Stimulated activated CD4-positive, alpha-beta T cell treated with anti-CD3 and anti-CD28 coated beads, Interleukin-1b, Interleukin-23, amount 100 ng/mL, for 4 hours (primary cell): ENCODE measurements at regions not wholly inside any gene's neighbourhood (a gene's known extent, or its start where the extent isn't known, plus 50 kb on each side); places are given as distances from the start of the nearest gene placed in this dataset.

Experiments
- DNase-seq, 2 donors: peaks; one replicate each; pipeline ENCODE4 v3.0.0-alpha.2; 2020; ENCODE audit warnings: low read depth in 2 of 2

GRCh38 chr6:105907991-105908390, 178.1 kb upstream of the PRDM1 start:
- DNase-seq: no peak

DNA sequence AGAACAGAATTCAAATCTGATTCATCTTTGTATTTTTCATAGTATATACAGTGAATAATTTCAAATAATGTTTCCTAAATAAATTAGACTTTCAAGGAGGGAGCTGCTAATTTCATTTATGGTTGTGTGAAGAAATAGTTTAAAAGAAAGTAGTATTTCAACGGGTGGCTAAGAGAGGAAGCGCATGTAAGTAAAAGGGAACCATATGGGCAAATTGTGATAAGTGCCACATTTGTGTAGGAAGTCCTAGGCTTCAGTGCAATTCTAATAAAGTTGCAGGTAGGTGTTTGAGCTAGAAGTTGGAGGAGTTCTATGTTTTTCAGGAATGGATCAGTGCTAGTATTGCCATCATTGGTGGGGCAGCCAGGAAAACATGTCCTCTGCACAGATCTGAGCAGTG, 178.8 kb upstream of the PRDM1 start:
- DNase-seq: no peak

- DNase-seq: no peak
Observed at GRCh38 chr6:105902401-105903031, 183.6 kb upstream of the PRDM1 start.

- DNase-seq: no peak
Observed at GRCh38 chr6:105901583-105901982, 184.6 kb upstream of the PRDM1 start.

GRCh38 chr6:105900125-105900937, 185.8 kb upstream of the PRDM1 start:
- no peak for DNase-seq

GRCh38 chr6:105898286-105898685, 187.8 kb upstream of the PRDM1 start:
- DNase-seq: no peak

GRCh38 chr6:105897131-105897530, 189.0 kb upstream of the PRDM1 start:
- DNase-seq: no peak

DNA sequence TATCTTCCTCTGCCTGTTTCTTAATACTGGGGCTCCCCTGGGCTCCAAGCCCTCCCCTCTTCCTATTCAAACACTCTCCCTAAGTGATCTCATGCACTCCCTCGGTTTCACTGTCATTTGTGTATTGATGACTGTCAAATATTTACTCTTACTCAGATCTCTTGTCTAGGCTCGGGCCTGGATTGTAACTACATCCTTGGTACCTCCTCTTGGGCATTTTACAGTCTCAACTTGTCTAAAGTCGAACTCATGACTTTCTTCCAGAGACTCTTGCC, 189.4 kb upstream of the PRDM1 start:
- no peak for DNase-seq

DNA sequence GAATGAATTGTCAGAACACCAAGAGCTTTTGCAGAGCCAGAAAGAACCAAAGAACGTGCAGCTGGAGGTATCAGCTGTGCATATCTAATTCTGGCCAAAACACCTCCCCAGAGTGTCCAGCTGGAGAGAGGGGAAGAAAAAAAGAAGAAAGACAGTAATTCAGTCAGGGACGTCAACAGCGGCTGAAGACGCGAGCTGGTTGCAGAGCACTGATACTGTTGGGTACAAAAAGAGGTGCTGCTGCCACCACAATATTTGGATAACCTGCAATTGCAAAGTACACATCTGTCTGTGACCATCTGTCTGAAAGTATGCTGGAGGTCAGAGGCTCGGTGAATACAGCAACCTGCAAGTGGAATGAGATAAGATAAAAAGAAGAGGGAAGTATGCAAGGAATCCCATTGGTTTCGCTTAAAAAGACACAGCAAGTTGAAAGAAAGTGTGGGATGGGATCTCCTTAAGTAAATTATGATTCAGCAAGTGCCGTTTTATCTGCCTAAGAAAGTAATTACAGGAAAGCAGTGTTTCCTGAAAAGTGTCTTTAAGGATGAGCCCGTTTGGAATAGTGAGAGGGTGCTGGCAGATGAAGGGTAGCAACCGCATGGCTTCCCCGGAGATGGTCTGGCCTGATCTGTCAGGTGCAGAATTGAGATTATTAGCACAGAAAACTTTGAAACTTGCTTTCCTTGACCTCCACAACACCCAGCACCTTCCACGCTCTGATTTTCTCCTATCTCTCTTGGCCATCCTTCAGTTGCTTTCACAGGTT, 189.9 kb upstream of the PRDM1 start:
- DNase-seq: no peak

- DNase-seq: no peak
Observed at GRCh38 chr6:105894556-105894955, 191.6 kb upstream of the PRDM1 start.

GRCh38 chr6:105893741-105894140, 192.4 kb upstream of the PRDM1 start:
- no peak for DNase-seq

DNA sequence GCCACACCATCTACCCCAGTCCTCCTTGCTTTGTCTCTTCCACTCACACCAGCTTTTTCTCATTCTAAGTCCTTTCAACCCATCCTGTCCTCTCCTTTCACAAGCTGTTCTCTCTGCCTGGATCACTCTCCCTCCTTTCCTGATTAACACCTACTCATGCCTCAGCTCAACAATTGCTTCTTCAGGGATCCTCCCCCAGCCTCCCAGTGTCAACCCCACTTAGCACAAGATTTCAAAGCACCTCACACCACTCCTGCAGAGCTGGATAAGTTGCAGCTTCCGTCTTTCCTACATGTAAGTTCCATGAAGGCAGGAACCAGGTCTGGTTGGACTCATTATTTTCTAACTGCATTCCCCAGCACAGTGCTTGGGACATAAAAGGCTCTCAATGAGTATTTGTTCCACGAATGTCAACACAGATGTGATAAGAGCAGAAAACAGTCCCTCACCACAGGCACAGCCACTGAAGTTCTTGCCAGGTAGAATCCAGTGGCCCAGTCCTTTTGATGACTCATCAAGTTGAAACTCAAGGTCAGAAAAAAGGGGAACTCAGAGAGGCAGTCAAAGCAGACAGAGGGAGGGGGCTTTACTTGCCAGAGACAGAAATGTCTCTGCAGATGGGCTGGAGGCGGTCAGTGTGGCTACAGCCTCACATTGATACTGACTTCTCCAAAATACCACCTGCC, 193.4 kb upstream of the PRDM1 start:
- DNase-seq: no peak

- no peak for DNase-seq
Observed at GRCh38 chr6:105890521-105891244, 195.5 kb upstream of the PRDM1 start.

- DNase-seq: no peak
Observed at GRCh38 chr6:105889902-105890301, 196.2 kb upstream of the PRDM1 start.

DNA sequence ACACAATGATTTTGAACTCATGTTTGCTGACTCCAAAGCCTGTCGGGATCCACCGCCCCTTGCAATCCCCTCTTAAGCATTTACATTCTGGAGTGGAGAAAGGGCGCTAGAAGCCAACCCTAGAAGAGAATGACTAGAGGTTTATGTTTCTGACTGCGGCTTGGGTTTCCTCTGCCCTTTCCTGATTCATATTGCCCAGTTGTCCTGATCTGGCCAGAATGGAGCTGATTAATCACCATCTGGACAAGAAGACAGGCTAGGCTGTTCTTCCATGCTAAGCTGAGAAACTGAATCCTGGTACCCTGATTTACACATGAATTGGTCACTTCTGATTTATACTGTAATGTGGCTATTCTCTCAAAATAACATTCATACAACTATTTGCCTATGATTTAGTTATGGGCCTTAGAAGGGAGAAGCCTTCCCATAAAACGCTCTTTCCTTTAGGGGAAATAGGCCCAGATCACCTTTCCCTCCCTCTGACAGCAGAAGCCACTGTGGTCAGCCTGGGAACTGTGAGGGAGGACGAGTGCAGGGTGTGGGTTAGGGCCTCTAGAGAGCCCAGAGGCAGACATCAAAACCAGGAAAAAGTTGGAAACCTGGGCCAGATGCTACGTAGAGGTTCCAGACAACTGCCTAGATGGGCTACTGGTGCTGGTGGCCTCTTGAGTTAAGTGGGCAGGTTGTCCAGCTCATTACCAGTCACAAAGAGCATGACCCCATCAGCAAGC, 199.2 kb upstream of the PRDM1 start:
- no peak for DNase-seq

- DNase-seq: no peak
Observed at GRCh38 chr6:105886066-105886813, 199.9 kb upstream of the PRDM1 start.

GRCh38 chr6:105884426-105884825, 201.7 kb upstream of the PRDM1 start:
- DNase-seq: no peak

DNA sequence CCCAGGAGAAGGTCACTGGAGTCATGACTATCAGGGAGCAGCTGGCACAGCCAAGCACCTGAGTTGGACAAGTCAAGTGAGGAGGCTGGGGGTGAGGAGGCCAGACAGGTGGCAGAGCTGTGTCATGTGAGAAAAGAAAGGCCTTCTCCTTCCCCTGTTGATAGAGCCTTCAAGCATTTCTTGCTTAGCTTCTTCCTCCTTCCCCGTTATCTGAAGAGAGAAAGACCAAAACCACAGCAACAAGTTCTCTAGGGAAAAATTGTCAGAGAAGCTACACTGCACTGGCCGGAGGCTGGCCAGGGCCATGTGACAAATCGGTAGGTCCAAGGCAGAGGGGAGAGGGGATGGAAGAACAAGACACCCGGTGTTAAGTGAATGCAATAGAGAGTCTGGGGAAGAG, 202.1 kb upstream of the PRDM1 start:
- DNase-seq: no peak

DNA sequence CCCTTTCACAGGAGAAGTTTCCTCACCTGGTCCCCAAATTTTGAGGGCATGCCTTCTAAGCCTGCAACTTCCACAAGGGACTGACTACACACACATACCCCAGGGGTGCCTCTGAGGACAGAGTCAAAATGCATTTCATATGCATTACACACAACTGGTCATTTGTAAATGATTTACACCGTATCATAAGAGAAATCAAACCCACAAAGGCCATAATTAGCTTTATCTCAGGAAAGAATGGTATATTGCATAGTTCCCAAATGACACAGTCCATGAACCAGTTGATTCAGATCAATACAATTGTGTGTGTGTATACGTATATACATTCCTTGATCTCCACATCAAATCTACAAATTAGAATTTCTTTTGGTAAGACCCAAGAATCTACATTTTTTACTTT, 203.3 kb upstream of the PRDM1 start:
- DNase-seq: no peak

GRCh38 chr6:105882121-105882803, 203.9 kb upstream of the PRDM1 start:
- no peak for DNase-seq
